H1 (cell line): ENCODE measurements at regions not wholly inside any gene's neighbourhood (a gene's known extent, or its start where the extent isn't known, plus 50 kb on each side); places are given as distances from the start of the nearest gene placed in this dataset.

Experiments
- EZH2 ChIP-seq: fragments of 200-600 bp; sonication (generic); IDR thresholded peaks from 2 replicates; pipeline ENCODE4 v1.7.1; 2012; ENCODE audit warnings: low read depth, mild to moderate bottlenecking, moderate library complexity, low read length, inconsistent platforms; ENCODE audit not compliant: severe bottlenecking
- POLR2A ChIP-seq, 2 experiments: IDR thresholded peaks; 1 replicate in 1 of 2; 2 replicates in 1 of 2; pipeline ENCODE4 v1.6.1; 2011; ENCODE audit warnings: low read depth in 2 of 2, low read length in 2 of 2, mild to moderate bottlenecking in 2 of 2; ENCODE audit errors: control extremely low read depth in 1 of 2
- SIRT6 ChIP-seq: IDR thresholded peaks from one replicate; pipeline ENCODE4 v1.7.1; 2012; ENCODE audit warnings: low read length, inconsistent platforms
- SP1 ChIP-seq: IDR thresholded peaks from 2 replicates; pipeline ENCODE4 v1.6.1; 2011; ENCODE audit warnings: low read depth, low read length
- SUZ12 ChIP-seq: fragments of 200-600 bp; sonication (generic); IDR thresholded peaks from 2 replicates; pipeline ENCODE4 v1.6.1; 2012; ENCODE audit warnings: mild to moderate bottlenecking, inconsistent platforms, low read length, moderate library complexity, mixed read lengths
- TF ChIP-seq, protein P1 (sequence below), 3 experiments: IDR thresholded peaks; 1 replicate in 2 of 3; 2 replicates in 1 of 3; pipeline versions ENCODE4 v1.5.1 to v1.6.1; 2011; ENCODE audit warnings: low read length in 3 of 3, mild to moderate bottlenecking in 3 of 3, inconsistent platforms in 2 of 3, low read depth in 1 of 3, moderate library complexity in 1 of 3; ENCODE audit not compliant: insufficient read depth in 1 of 3; ENCODE audit errors: control extremely low read depth in 1 of 3
- TF ChIP-seq, protein P2 (sequence below): IDR thresholded peaks from 2 replicates; pipeline ENCODE4 v1.6.1; 2011; ENCODE audit warnings: low read length, improper control_type of control experiment

DNA sequence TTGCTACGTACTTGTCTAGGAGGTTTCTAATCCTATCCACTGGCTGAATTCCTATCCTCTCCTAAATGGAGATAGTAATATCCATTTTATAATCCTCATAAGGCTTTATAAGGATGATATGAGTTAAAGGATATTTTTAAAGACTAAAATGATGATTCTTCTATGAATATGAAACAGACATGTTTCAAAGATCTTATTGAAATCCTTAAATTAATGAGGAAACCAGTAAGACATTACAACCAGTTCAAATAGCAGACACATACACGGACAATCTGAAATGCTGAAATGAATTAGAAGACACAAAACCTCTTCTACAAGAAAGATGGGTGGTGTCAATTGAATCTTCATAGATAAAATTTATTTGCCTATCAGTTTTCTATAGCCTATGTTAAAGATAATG lies 132.9 kb upstream of the ANK3 start:
- TF ChIP-seq SP1 (no peak), EZH2 (no peak), POLR2A (IDR thresholded peaks at IDR 0.05; ENCODE audit: control extremely low read depth in 1 of 2, low read depth in 2 of 2, low read length in 2 of 2) (no peak), SUZ12 (no peak), SIRT6 (no peak)
- TF ChIP-seq, protein P1, sequence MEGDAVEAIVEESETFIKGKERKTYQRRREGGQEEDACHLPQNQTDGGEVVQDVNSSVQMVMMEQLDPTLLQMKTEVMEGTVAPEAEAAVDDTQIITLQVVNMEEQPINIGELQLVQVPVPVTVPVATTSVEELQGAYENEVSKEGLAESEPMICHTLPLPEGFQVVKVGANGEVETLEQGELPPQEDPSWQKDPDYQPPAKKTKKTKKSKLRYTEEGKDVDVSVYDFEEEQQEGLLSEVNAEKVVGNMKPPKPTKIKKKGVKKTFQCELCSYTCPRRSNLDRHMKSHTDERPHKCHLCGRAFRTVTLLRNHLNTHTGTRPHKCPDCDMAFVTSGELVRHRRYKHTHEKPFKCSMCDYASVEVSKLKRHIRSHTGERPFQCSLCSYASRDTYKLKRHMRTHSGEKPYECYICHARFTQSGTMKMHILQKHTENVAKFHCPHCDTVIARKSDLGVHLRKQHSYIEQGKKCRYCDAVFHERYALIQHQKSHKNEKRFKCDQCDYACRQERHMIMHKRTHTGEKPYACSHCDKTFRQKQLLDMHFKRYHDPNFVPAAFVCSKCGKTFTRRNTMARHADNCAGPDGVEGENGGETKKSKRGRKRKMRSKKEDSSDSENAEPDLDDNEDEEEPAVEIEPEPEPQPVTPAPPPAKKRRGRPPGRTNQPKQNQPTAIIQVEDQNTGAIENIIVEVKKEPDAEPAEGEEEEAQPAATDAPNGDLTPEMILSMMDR (IDR thresholded peaks at IDR 0.05; ENCODE audit: control extremely low read depth in 1 of 3, insufficient read depth in 1 of 3, low read depth in 1 of 3, low read length in 3 of 3), result no peak
- TF ChIP-seq, protein P2, sequence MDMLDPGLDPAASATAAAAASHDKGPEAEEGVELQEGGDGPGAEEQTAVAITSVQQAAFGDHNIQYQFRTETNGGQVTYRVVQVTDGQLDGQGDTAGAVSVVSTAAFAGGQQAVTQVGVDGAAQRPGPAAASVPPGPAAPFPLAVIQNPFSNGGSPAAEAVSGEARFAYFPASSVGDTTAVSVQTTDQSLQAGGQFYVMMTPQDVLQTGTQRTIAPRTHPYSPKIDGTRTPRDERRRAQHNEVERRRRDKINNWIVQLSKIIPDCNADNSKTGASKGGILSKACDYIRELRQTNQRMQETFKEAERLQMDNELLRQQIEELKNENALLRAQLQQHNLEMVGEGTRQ, result no peak
